ENCODE measurements at regions not wholly inside any gene's neighbourhood (a gene's known extent, or its start where the extent isn't known, plus 50 kb on each side); places are given as distances from the start of the nearest gene placed in this dataset.

GRCh38 chr2:239816576-239817467, 208.3 kb downstream of the NDUFA10 start:
- Histone ChIP-seq H3K27me3 (no peaks in the 10 kb centered on the region), H3K36me3 (no peaks in the 10 kb centered on the region), H3K4me1 (ENCODE audit: control insufficient read depth in 1 of 2, insufficient read depth in 1 of 2, low read depth in 1 of 2, low read length in 1 of 2) (no peaks in the 10 kb centered on the region), H3K4me3 (ENCODE audit: low read depth in 1 of 2, low read length in 1 of 2) (no peak overlapping the region), H3K27ac (no peak overlapping the region), H3K9me3 (no peaks in the 10 kb centered on the region)
- no peak for TF ChIP-seq CTCF (IDR thresholded peaks at IDR 0.05)

- Histone ChIP-seq H3K4me1 (ENCODE audit: control insufficient read depth in 1 of 2, insufficient read depth in 1 of 2, low read depth in 1 of 2, low read length in 1 of 2) (no peaks in the 10 kb centered on the region), H3K9me3 (no peaks in the 10 kb centered on the region), H3K36me3 (no peaks in the 10 kb centered on the region), H3K4me3 (ENCODE audit: low read depth in 1 of 2, low read length in 1 of 2) (no peak overlapping the region), H3K27ac (no peak overlapping the region), H3K27me3 (no peaks in the 10 kb centered on the region)
- no peak for TF ChIP-seq CTCF (IDR thresholded peaks at IDR 0.05)
Measured at GRCh38 chr2:239815671-239816070, 209.5 kb downstream of the NDUFA10 start.

- TF ChIP-seq CTCF (IDR thresholded peaks at IDR 0.05) = no peak
Measured at GRCh38 chr2:239814861-239815601, 210.1 kb downstream of the NDUFA10 start.

GRCh38 chr2:239814116-239814860, 210.9 kb downstream of the NDUFA10 start:
- H3K27ac ChIP-seq = no peak overlapping the region
- TF ChIP-seq CTCF (IDR thresholded peaks at IDR 0.05) = no peak
- no peaks in the 10 kb centered on the region for H3K27me3 ChIP-seq
- no peaks in the 10 kb centered on the region for H3K36me3 ChIP-seq
- no peaks in the 10 kb centered on the region for H3K4me1 ChIP-seq (ENCODE audit: control insufficient read depth in 1 of 2, insufficient read depth in 1 of 2, low read depth in 1 of 2, low read length in 1 of 2)
- H3K4me3 ChIP-seq (ENCODE audit: low read depth in 1 of 2, low read length in 1 of 2) = no peak overlapping the region
- no peaks in the 10 kb centered on the region for H3K9me3 ChIP-seq

More at GRCh38 chr2:239814861-239815601, 210.1 kb downstream of the NDUFA10 start:
- H3K27ac ChIP-seq = no peak overlapping the region
- no peaks in the 10 kb centered on the region for H3K9me3 ChIP-seq
- H3K36me3 ChIP-seq = no peaks in the 10 kb centered on the region
- H3K4me1 ChIP-seq (ENCODE audit: control insufficient read depth in 1 of 2, insufficient read depth in 1 of 2, low read depth in 1 of 2, low read length in 1 of 2) = no peaks in the 10 kb centered on the region
- H3K4me3 ChIP-seq (ENCODE audit: low read depth in 1 of 2, low read length in 1 of 2) = no peak overlapping the region
- H3K27me3 ChIP-seq = no peaks in the 10 kb centered on the region

- Histone ChIP-seq H3K27ac (no peak overlapping the region), H3K4me3 (ENCODE audit: low read depth in 1 of 2, low read length in 1 of 2) (no peak overlapping the region), H3K4me1 (ENCODE audit: control insufficient read depth in 1 of 2, insufficient read depth in 1 of 2, low read depth in 1 of 2, low read length in 1 of 2) (no peaks in the 10 kb centered on the region), H3K27me3 (no peaks in the 10 kb centered on the region), H3K36me3 (no peaks in the 10 kb centered on the region), H3K9me3 (no peaks in the 10 kb centered on the region)
- TF ChIP-seq CTCF (IDR thresholded peaks at IDR 0.05) = no peak
Measured at GRCh38 chr2:239813261-239814115, 211.7 kb downstream of the NDUFA10 start.
